Adrenal gland (tissue), 5 donors: ENCODE measurements at regions not wholly inside any gene's neighbourhood (a gene's known extent, or its start where the extent isn't known, plus 50 kb on each side); places are given as distances from the start of the nearest gene placed in this dataset.
"Not testable (repeated sequence)": the region's sequence is repeated elsewhere in the genome, so short reads cannot be mapped to it uniquely, and the experiment has no call there.

Experiments
- CTCF ChIP-seq, 6 experiments: fragments of 450-650 bp in 4 of 6; fragments of 200-600 bp in 2 of 6; sonication (generic) in 1 of 6; IDR thresholded peaks; 1 replicate in 5 of 6; 2 replicates in 1 of 6; pipeline versions ENCODE4 v1.5.1 to v1.8.0; 2016 to 2021; ENCODE audit warnings: antibody characterized with exemption in 6 of 6, mild to moderate bottlenecking in 2 of 6, moderate library complexity in 1 of 6
- POLR2A ChIP-seq, 2 donors: fragments of 450-650 bp; IDR thresholded peaks; one replicate each; pipeline ENCODE4 v1.6.1; 2017; ENCODE audit warnings: antibody characterized with exemption in 2 of 2, mild to moderate bottlenecking in 2 of 2, moderate library complexity in 1 of 2
- donor health status: DM: no; HTN: no; CAD: no.

- not testable (repeated sequence) for TF ChIP-seq CTCF, POLR2A (IDR thresholded peaks at IDR 0.05)
Observed at GRCh38 chr15:20402586-20402985, 139.0 kb downstream of the GOLGA6L6 start.
